WTC11 (cell line): ENCODE measurements at regions not wholly inside any gene's neighbourhood (a gene's known extent, or its start where the extent isn't known, plus 50 kb on each side); places are given as distances from the start of the nearest gene placed in this dataset.

Source experiments
- CBFB ChIP-seq: sonication (generic); formaldehyde crosslinking; IDR thresholded peaks from 2 replicates; pipeline ENCODE4 v1.8.1; 2022; ENCODE audit warnings: mild to moderate bottlenecking, low read depth, missing genetic modification reagents
- KAT7 ChIP-seq: sonication (generic); formaldehyde crosslinking; IDR thresholded peaks from 2 replicates; pipeline ENCODE4 v1.8.1; 2023; ENCODE audit warnings: missing genetic modification reagents, mild to moderate bottlenecking, borderline replicate concordance
- NFE2L1 ChIP-seq: sonication (generic); formaldehyde crosslinking; IDR thresholded peaks from 2 replicates; pipeline ENCODE4 v1.8.1; 2023; ENCODE audit warnings: missing genetic modification reagents
- NFYB ChIP-seq: sonication (generic); formaldehyde crosslinking; conservative IDR thresholded peaks from 2 replicates; pipeline ENCODE4 v1.8.0; 2022; ENCODE audit warnings: low read depth, missing genetic modification reagents
- NR3C1 ChIP-seq: sonication (generic); formaldehyde crosslinking; conservative IDR thresholded peaks from 2 replicates; pipeline ENCODE4 v1.8.1; 2023; ENCODE audit warnings: low read depth, mild to moderate bottlenecking, missing genetic modification reagents
- ZNF423 ChIP-seq: fragments of 250-450 bp; sonication (Bioruptor Pico); IDR thresholded peaks from 2 replicates; pipeline ENCODE4 v2.1.2; 2022; ENCODE audit warnings: mild to moderate bottlenecking, moderate library complexity
- TF ChIP-seq, protein P1 (sequence below): fragments of 200-600 bp; IDR thresholded peaks from 2 replicates; pipeline ENCODE4 v1.8.0; 2022; ENCODE audit warnings: antibody characterized with exemption
- TF ChIP-seq, protein P2 (sequence below): sonication (generic); formaldehyde crosslinking; conservative IDR thresholded peaks from 2 replicates; pipeline ENCODE4 v1.8.1; 2023; ENCODE audit warnings: mild to moderate bottlenecking, low read depth, missing genetic modification reagents, moderate library complexity
- TF ChIP-seq, protein P3 (sequence below): sonication (generic); formaldehyde crosslinking; IDR thresholded peaks from 2 replicates; pipeline ENCODE4 v1.8.1; 2022; ENCODE audit warnings: low read depth, missing genetic modification reagents, borderline replicate concordance

DNA sequence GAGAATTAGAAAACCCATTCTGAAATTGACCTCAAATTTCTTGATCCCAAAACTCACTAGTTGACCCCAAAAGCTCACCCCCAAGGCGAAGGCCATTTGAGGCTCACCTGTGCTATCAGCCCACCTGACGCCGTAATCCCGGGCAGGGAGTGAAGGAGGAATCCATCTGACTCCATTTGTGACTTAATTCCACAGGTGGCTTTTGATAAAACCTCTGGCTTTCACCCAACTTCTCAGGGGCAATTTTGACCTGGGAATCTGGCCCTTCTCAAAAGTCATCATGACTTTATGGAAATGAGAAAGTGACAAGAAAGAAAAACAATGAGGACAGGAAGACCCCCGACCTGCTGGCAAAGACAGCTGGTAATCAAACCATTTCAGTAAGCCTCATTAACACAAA is 86.9 kb upstream of the SALL3 start:
- no peak for TF ChIP-seq CBFB (CRISPR knock-in tag)
- TF ChIP-seq NFE2L1 (CRISPR knock-in tag): no peak
- no peak for TF ChIP-seq KAT7 (CRISPR knock-in tag)
- TF ChIP-seq, protein P1, sequence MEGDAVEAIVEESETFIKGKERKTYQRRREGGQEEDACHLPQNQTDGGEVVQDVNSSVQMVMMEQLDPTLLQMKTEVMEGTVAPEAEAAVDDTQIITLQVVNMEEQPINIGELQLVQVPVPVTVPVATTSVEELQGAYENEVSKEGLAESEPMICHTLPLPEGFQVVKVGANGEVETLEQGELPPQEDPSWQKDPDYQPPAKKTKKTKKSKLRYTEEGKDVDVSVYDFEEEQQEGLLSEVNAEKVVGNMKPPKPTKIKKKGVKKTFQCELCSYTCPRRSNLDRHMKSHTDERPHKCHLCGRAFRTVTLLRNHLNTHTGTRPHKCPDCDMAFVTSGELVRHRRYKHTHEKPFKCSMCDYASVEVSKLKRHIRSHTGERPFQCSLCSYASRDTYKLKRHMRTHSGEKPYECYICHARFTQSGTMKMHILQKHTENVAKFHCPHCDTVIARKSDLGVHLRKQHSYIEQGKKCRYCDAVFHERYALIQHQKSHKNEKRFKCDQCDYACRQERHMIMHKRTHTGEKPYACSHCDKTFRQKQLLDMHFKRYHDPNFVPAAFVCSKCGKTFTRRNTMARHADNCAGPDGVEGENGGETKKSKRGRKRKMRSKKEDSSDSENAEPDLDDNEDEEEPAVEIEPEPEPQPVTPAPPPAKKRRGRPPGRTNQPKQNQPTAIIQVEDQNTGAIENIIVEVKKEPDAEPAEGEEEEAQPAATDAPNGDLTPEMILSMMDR: no peak
- TF ChIP-seq NR3C1: no peak
- TF ChIP-seq, protein P2, sequence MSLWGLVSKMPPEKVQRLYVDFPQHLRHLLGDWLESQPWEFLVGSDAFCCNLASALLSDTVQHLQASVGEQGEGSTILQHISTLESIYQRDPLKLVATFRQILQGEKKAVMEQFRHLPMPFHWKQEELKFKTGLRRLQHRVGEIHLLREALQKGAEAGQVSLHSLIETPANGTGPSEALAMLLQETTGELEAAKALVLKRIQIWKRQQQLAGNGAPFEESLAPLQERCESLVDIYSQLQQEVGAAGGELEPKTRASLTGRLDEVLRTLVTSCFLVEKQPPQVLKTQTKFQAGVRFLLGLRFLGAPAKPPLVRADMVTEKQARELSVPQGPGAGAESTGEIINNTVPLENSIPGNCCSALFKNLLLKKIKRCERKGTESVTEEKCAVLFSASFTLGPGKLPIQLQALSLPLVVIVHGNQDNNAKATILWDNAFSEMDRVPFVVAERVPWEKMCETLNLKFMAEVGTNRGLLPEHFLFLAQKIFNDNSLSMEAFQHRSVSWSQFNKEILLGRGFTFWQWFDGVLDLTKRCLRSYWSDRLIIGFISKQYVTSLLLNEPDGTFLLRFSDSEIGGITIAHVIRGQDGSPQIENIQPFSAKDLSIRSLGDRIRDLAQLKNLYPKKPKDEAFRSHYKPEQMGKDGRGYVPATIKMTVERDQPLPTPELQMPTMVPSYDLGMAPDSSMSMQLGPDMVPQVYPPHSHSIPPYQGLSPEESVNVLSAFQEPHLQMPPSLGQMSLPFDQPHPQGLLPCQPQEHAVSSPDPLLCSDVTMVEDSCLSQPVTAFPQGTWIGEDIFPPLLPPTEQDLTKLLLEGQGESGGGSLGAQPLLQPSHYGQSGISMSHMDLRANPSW (CRISPR knock-in tag): no peak
- TF ChIP-seq, protein P3, sequence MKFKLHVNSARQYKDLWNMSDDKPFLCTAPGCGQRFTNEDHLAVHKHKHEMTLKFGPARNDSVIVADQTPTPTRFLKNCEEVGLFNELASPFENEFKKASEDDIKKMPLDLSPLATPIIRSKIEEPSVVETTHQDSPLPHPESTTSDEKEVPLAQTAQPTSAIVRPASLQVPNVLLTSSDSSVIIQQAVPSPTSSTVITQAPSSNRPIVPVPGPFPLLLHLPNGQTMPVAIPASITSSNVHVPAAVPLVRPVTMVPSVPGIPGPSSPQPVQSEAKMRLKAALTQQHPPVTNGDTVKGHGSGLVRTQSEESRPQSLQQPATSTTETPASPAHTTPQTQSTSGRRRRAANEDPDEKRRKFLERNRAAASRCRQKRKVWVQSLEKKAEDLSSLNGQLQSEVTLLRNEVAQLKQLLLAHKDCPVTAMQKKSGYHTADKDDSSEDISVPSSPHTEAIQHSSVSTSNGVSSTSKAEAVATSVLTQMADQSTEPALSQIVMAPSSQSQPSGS (CRISPR knock-in tag): no peak
- no peak for TF ChIP-seq ZNF423 (CRISPR knock-in tag)
- no peak for TF ChIP-seq NFYB (CRISPR knock-in tag)
